ENCODE measurements at regions not wholly inside any gene's neighbourhood (a gene's known extent, or its start where the extent isn't known, plus 50 kb on each side); places are given as distances from the start of the nearest gene placed in this dataset.
"Not testable (repeated sequence)": the region's sequence is repeated elsewhere in the genome, so short reads cannot be mapped to it uniquely, and the experiment has no call there.

DNA sequence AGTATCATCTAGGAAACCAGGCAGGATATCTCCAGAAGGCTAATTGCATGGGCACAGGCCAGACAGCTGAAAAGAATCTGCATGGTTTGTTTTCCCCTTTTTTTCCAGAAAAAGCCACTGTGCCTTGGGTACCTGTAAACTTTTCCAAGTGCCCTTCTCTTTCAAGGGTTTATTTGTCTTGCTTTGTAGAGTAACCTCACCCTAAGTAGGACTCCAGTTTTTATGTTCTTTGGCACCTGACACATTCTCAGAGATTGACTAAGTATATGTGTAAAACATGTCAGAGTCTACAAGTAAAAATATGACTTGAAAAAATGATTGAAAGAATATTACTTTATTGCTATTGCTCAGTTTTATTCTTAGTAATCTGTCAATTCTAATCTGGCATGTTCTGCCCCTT is 70.7 kb upstream of the TEX13C start:
- Histone ChIP-seq H3K4me2 (no peak overlapping the region), H3K9me3 (no peaks in the 10 kb centered on the region), H3K4me1 (no peaks in the 10 kb centered on the region), H3K4me3 (no peak overlapping the region), H3K27ac (no peak overlapping the region)
- CTCF ChIA-PET, result no interaction called here
- POLR2A ChIA-PET, result no interaction called here
- no peak for DNase-seq (ENCODE audit: low read depth in 1 of 2, low spot score in 1 of 2)
- TF ChIP-seq HEYL (CRISPR knock-in tag; IDR thresholded peaks at IDR 0.05), result no peak
- no peak for TF ChIP-seq MYC (IDR thresholded peaks at IDR 0.05; ENCODE audit: borderline replicate concordance, low read length)
- no peak for FAIRE-seq
- no peak for ATAC-seq

GRCh38 chrX:125255759-125256158 is 63.9 kb upstream of the TEX13C start:
- FAIRE-seq; H3K4me2 ChIP-seq; H3K4me1 ChIP-seq; H3K9me3 ChIP-seq; H3K27ac ChIP-seq; ATAC-seq; POLR2A ChIA-PET; DNase-seq (ENCODE audit: low read depth in 1 of 2, low spot score in 1 of 2); CTCF ChIA-PET; H3K4me3 ChIP-seq: not testable (repeated sequence)
- no CpG with 5 or more reads among the region's 20 CpGs for WGBS (ENCODE audit: missing lambda C conversion rate)

- Histone ChIP-seq H3K4me1 (no peaks in the 10 kb centered on the region), H3K27ac (no peak overlapping the region), H3K4me3 (no peak overlapping the region), H3K9me3 (no peaks in the 10 kb centered on the region), H3K4me2 (no peak overlapping the region)
- POLR2A ChIA-PET, result no interaction called here
- CTCF ChIA-PET, result interaction anchor here (0.8 to 0.9 kb wide), 2 partner anchors 23 to 57 kb away, joined by 3 read pairs; no protein-coding TSS in a partner anchor
- FAIRE-seq (no peak), ATAC-seq (no peak), DNase-seq (ENCODE audit: low read depth in 1 of 2, low spot score in 1 of 2) (no peak)
- 16% methylated on average over 4 of the region's 6 CpGs for WGBS (ENCODE audit: missing lambda C conversion rate)
- no peak for TF ChIP-seq SMC3 (IDR thresholded peaks at IDR 0.05)
- no peak for TF ChIP-seq E2F6 (IDR thresholded peaks at IDR 0.05; ENCODE audit: borderline replicate concordance, low read depth)
- TF ChIP-seq KDM1A (IDR thresholded peaks at IDR 0.05; ENCODE audit: low read depth), result no peak
- TF ChIP-seq RCOR1 (IDR thresholded peaks at IDR 0.05; ENCODE audit: low read depth, low read length), result no peak
- no peak for TF ChIP-seq CEBPB (IDR thresholded peaks at IDR 0.05)
- no peak for TF ChIP-seq NFE2L2 (conservative IDR thresholded peaks at IDR 0.05; ENCODE audit: low read length)
- TF ChIP-seq BHLHE40 (IDR thresholded peaks at IDR 0.05; ENCODE audit: low read depth, low read length), result no peak
- no peak for TF ChIP-seq FOSL2 (IDR thresholded peaks at IDR 0.05)
- TF ChIP-seq FOSL2 (CRISPR knock-in tag; IDR thresholded peaks at IDR 0.05), result no peak
- TF ChIP-seq, protein P1, sequence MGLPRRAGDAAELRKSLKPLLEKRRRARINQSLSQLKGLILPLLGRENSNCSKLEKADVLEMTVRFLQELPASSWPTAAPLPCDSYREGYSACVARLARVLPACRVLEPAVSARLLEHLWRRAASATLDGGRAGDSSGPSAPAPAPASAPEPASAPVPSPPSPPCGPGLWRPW (IDR thresholded peaks at IDR 0.05), result no peak
These were observed 56.8 kb upstream of the TEX13C start for GRCh38 chrX:125262836-125263235.

DNA sequence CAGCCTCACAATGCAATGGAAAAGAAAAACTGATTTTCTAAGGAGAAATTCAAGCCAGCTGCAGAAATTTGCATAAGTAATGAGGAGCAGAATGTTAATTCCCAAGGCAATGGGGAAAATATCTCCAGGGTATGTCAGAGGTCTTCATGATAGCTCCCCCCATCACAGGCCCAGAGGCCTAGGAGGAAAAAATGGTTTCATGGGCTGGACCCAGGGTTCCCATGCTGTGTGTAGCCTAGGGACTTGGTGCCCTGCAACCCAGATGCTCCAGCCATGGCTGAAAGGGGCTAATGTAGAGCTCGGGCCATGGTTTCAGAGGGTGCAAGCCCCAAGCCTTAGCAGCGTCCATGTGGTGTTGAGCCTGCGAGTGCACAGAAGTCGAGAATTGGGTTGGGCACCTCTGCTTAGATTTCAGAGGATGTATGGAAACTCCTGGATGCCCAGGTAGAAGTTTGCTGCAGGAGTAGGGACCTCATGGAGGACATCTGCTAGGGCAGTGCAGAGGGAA is 53.5 kb upstream of the TEX13C start:
- 52% methylated on average over 3 of the region's 4 CpGs for WGBS (ENCODE audit: missing lambda C conversion rate)
- ATAC-seq (no peak), FAIRE-seq (no peak), DNase-seq (ENCODE audit: low read depth in 1 of 2, low spot score in 1 of 2) (no peak)
- Histone ChIP-seq H3K4me2 (no peak overlapping the region), H3K4me1 (no peaks in the 10 kb centered on the region), H3K27ac (no peak overlapping the region), H3K4me3 (no peak overlapping the region), H3K9me3 (no peaks in the 10 kb centered on the region)
- CTCF ChIA-PET, result no interaction called here
- POLR2A ChIA-PET, result no interaction called here
- TF ChIP-seq ZFP36 (IDR thresholded peaks at IDR 0.05; ENCODE audit: borderline replicate concordance, partially characterized antibody), result peak; percentile 87
- TF ChIP-seq RNF2 (IDR thresholded peaks at IDR 0.05; ENCODE audit: borderline replicate concordance, low read depth), result no peak
- TF ChIP-seq HOXB5 (CRISPR knock-in tag; IDR thresholded peaks at IDR 0.05), result no peak

Measured in A549 (cell line).